HEK293 (cell line): ENCODE measurements at regions not wholly inside any gene's neighbourhood (a gene's known extent, or its start where the extent isn't known, plus 50 kb on each side); places are given as distances from the start of the nearest gene placed in this dataset.

Experiments used
- CTCF ChIA-PET: fragments of 350-600 bp; formaldehyde crosslinking; extraction: SDS; loops from one replicate; lab custom pipeline; 2021; ENCODE audit warnings: antibody characterized with exemption; lab: Yijun Ruan, JAX
- POLR2A ChIA-PET: fragments of 300-600 bp; formaldehyde crosslinking; extraction: SDS; loops from one replicate; lab custom pipeline; 2020; ENCODE audit warnings: antibody characterized with exemption, inconsistent platforms; lab: Yijun Ruan, JAX
- H3K27ac ChIP-seq: fragments of 200-500 bp; sonication (Bioruptor generic); 2 replicates; pipeline ENCODE4 v1.5.1; 2014; ENCODE audit warnings: low read depth, low read length, control low read depth, inconsistent platforms; ENCODE audit errors: extremely low read depth
- H3K36me3 ChIP-seq, 2 experiments: fragments of 200-500 bp in 1 of 2; sonication (Bioruptor generic) in 1 of 2; 1 replicate in 1 of 2; 2 replicates in 1 of 2; pipeline ENCODE4 v1.5.1; 2014 to 2017; ENCODE audit warnings: inconsistent platforms in 2 of 2, low read length in 2 of 2; ENCODE audit not compliant: control insufficient read depth in 2 of 2, insufficient read depth in 1 of 2
- H3K4me1 ChIP-seq: fragments of 200-500 bp; sonication (Bioruptor generic); 2 replicates; pipeline ENCODE4 v1.5.1; 2014; ENCODE audit warnings: mild to moderate bottlenecking, low read length, inconsistent platforms; ENCODE audit not compliant: control insufficient read depth, insufficient read depth
- H3K4me3 ChIP-seq: 2 replicates; pipeline ENCODE4 v1.5.1; 2011; ENCODE audit warnings: low read depth, mild to moderate bottlenecking, control low read depth, low read length, moderate library complexity
- H3K9me3 ChIP-seq: fragments of 200-500 bp; sonication (Bioruptor generic); 2 replicates; pipeline ENCODE4 v1.5.1; 2014; ENCODE audit warnings: low read depth, low read length, inconsistent platforms; ENCODE audit not compliant: control insufficient read depth, insufficient read depth
- HOXC10 ChIP-seq: sonication (generic); formaldehyde crosslinking; IDR thresholded peaks from 2 replicates; pipeline ENCODE4 v1.8.1; 2023; ENCODE audit warnings: mild to moderate bottlenecking, missing genetic modification reagents
- PRDM4 ChIP-seq: fragments of 450-650 bp; formaldehyde crosslinking; IDR thresholded peaks from 2 replicates; pipeline ENCODE4 v1.5.1; 2017; ENCODE audit warnings: missing biosample characterization, missing genetic modification characterization
- ZBTB48 ChIP-seq: fragments of 450-650 bp; formaldehyde crosslinking; IDR thresholded peaks from 2 replicates; pipeline ENCODE4 v1.5.1; 2016; ENCODE audit warnings: missing biosample characterization, missing genetic modification characterization
- ZFHX2 ChIP-seq: fragments of 450-650 bp; formaldehyde crosslinking; conservative IDR thresholded peaks from 2 replicates; pipeline ENCODE4 v1.5.1; 2016; ENCODE audit warnings: missing biosample characterization, missing genetic modification characterization
- ZNF112 ChIP-seq: fragments of 450-650 bp; formaldehyde crosslinking; IDR thresholded peaks from 2 replicates; pipeline ENCODE4 v1.5.0; 2017; ENCODE audit warnings: missing biosample characterization, missing genetic modification characterization
- ZNF157 ChIP-seq: fragments of 450-650 bp; formaldehyde crosslinking; IDR thresholded peaks from 2 replicates; pipeline ENCODE4 v1.5.1; 2016; ENCODE audit warnings: missing biosample characterization, missing genetic modification characterization
- ZNF169 ChIP-seq: fragments of 450-650 bp; formaldehyde crosslinking; IDR thresholded peaks from 2 replicates; pipeline ENCODE4 v1.5.1; 2016; ENCODE audit warnings: missing biosample characterization, missing genetic modification characterization
- ZNF18 ChIP-seq: fragments of 450-650 bp; formaldehyde crosslinking; IDR thresholded peaks from 2 replicates; pipeline ENCODE4 v1.5.1; 2016; ENCODE audit warnings: missing biosample characterization, missing genetic modification characterization
- ZNF221 ChIP-seq: fragments of 450-650 bp; formaldehyde crosslinking; IDR thresholded peaks from 2 replicates; pipeline ENCODE4 v1.5.1; 2017; ENCODE audit warnings: missing biosample characterization, missing genetic modification characterization, borderline replicate concordance
- ZNF555 ChIP-seq: fragments of 450-650 bp; formaldehyde crosslinking; conservative IDR thresholded peaks from 2 replicates; pipeline ENCODE4 v1.5.1; 2017; ENCODE audit warnings: missing biosample characterization, mild to moderate bottlenecking, missing genetic modification characterization, inconsistent platforms
- ZNF561 ChIP-seq: fragments of 450-650 bp; IDR thresholded peaks from 2 replicates; pipeline ENCODE4 v1.5.1; 2018; ENCODE audit warnings: missing biosample characterization, missing genetic modification characterization, borderline replicate concordance
- ZNF768 ChIP-seq: fragments of 450-650 bp; formaldehyde crosslinking; IDR thresholded peaks from 2 replicates; pipeline ENCODE4 v1.5.1; 2018; ENCODE audit warnings: missing biosample characterization, mild to moderate bottlenecking, missing genetic modification characterization
- TF ChIP-seq, protein P1 (sequence below): fragments of 450-650 bp; formaldehyde crosslinking; IDR thresholded peaks from 2 replicates; pipeline ENCODE4 v1.5.1; 2016; ENCODE audit warnings: missing biosample characterization, missing genetic modification characterization
- TF ChIP-seq, protein P2 (sequence below): fragments of 450-650 bp; formaldehyde crosslinking; IDR thresholded peaks from 2 replicates; pipeline ENCODE4 v1.5.1; 2016; ENCODE audit warnings: missing biosample characterization, missing genetic modification characterization
- TF ChIP-seq, protein P3 (sequence below): fragments of 450-650 bp; formaldehyde crosslinking; IDR thresholded peaks from 2 replicates; pipeline ENCODE4 v1.5.1; 2016; ENCODE audit warnings: missing biosample characterization, missing genetic modification characterization

DNA sequence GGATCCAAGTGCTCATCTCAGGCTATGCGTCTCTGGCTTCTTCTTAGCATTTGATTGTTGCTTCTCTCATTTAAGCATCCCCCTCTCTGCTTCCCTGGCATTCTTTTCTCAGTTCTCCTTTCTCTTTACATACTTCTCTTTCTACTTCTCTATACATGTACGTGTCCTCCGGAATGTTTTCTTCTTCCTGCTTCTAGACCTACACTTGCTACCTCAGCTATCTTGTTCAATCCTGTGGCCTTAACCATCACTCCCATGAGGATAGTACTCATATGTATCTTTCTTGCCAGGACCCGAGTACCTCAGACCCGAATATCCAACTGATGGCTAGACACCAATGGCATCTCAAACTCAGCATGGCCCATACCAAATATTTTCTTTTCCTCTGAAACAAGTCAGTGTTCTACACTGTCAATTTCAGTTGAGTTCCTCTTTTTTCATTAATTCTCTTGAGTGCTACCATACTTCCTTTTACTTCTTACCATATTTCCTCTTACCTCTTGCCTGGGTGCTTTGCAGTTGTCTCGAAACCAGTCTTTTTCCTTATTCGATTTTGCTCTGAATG, 115.1 kb upstream of the SLC38A2 start:
- Histone ChIP-seq H3K27ac (no peak overlapping the region), H3K9me3 (no peaks in the 10 kb centered on the region), H3K4me1 (peaks cover 2% of the 10 kb centered on the region), H3K36me3 (no peaks in the 10 kb centered on the region), H3K4me3 (no peak overlapping the region)
- ChIA-PET CTCF (no interaction called here), POLR2A (no interaction called here)
- TF ChIP-seq ZBTB48 (tag by site-specific recombination), result no peak

- H3K4me3 ChIP-seq, result no peak overlapping the region
- H3K27ac ChIP-seq, result no peak overlapping the region
- TF ChIP-seq ZFHX2 (0 out of 2 replicates have a peak, but pooled peaks have one; percentile 22), ZNF112 (tag by site-specific recombination) (no peak)
- H3K36me3 ChIP-seq, result no peaks in the 10 kb centered on the region
- ChIA-PET CTCF (no interaction called here), POLR2A (no interaction called here)
- no peaks in the 10 kb centered on the region; the same call in 1 of the 2 replicates for H3K4me1 ChIP-seq
- no peaks in the 10 kb centered on the region for H3K9me3 ChIP-seq
These were observed 114.0 kb upstream of the SLC38A2 start for GRCh38 chr12:46486588-46486987.

- TF ChIP-seq HOXC10 (CRISPR knock-in tag), result no peak
- no peak for TF ChIP-seq ZNF768 (tag by site-specific recombination)
- CTCF ChIA-PET, result no interaction called here
- Histone ChIP-seq H3K36me3 (no peaks in the 10 kb centered on the region), H3K4me3 (no peak overlapping the region), H3K9me3 (no peaks in the 10 kb centered on the region), H3K27ac (no peak overlapping the region), H3K4me1 (no peaks in the 10 kb centered on the region; the same call in 1 of the 2 replicates)
- POLR2A ChIA-PET, result no interaction called here
These were observed 113.3 kb upstream of the SLC38A2 start for GRCh38 chr12:46485853-46486252.

- ChIA-PET POLR2A (interaction anchor here (2.1 kb wide), 1 partner anchor 11 kb away, joined by 6 read pairs; no protein-coding TSS in a partner anchor), CTCF (interaction anchor here (0.7 to 1.2 kb wide), 3 partner anchors 10 to 644 kb away, joined by 3 to 4 read pairs (median 3); no protein-coding TSS in a partner anchor)
- H3K9me3 ChIP-seq, result no peaks in the 10 kb centered on the region
- H3K36me3 ChIP-seq, result no peaks in the 10 kb centered on the region
- H3K4me3 ChIP-seq, result no peak overlapping the region
- H3K4me1 ChIP-seq, result no peaks in the 10 kb centered on the region; the same call in 1 of the 2 replicates
- no peak overlapping the region for H3K27ac ChIP-seq
- TF ChIP-seq, protein P1, sequence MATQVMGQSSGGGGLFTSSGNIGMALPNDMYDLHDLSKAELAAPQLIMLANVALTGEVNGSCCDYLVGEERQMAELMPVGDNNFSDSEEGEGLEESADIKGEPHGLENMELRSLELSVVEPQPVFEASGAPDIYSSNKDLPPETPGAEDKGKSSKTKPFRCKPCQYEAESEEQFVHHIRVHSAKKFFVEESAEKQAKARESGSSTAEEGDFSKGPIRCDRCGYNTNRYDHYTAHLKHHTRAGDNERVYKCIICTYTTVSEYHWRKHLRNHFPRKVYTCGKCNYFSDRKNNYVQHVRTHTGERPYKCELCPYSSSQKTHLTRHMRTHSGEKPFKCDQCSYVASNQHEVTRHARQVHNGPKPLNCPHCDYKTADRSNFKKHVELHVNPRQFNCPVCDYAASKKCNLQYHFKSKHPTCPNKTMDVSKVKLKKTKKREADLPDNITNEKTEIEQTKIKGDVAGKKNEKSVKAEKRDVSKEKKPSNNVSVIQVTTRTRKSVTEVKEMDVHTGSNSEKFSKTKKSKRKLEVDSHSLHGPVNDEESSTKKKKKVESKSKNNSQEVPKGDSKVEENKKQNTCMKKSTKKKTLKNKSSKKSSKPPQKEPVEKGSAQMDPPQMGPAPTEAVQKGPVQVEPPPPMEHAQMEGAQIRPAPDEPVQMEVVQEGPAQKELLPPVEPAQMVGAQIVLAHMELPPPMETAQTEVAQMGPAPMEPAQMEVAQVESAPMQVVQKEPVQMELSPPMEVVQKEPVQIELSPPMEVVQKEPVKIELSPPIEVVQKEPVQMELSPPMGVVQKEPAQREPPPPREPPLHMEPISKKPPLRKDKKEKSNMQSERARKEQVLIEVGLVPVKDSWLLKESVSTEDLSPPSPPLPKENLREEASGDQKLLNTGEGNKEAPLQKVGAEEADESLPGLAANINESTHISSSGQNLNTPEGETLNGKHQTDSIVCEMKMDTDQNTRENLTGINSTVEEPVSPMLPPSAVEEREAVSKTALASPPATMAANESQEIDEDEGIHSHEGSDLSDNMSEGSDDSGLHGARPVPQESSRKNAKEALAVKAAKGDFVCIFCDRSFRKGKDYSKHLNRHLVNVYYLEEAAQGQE (tag by site-specific recombination), result no peak
- TF ChIP-seq ZNF555 (no peak), ZNF169 (tag by site-specific recombination) (no peak), ZNF561 (tag by site-specific recombination) (no peak), ZNF18 (tag by site-specific recombination) (no peak), ZNF221 (no peak), PRDM4 (no peak), ZNF157 (no peak)
- TF ChIP-seq, protein P2, sequence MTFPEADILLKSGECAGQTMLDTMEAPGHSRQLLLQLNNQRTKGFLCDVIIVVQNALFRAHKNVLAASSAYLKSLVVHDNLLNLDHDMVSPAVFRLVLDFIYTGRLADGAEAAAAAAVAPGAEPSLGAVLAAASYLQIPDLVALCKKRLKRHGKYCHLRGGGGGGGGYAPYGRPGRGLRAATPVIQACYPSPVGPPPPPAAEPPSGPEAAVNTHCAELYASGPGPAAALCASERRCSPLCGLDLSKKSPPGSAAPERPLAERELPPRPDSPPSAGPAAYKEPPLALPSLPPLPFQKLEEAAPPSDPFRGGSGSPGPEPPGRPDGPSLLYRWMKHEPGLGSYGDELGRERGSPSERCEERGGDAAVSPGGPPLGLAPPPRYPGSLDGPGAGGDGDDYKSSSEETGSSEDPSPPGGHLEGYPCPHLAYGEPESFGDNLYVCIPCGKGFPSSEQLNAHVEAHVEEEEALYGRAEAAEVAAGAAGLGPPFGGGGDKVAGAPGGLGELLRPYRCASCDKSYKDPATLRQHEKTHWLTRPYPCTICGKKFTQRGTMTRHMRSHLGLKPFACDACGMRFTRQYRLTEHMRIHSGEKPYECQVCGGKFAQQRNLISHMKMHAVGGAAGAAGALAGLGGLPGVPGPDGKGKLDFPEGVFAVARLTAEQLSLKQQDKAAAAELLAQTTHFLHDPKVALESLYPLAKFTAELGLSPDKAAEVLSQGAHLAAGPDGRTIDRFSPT (tag by site-specific recombination), result no peak
- TF ChIP-seq, protein P3, sequence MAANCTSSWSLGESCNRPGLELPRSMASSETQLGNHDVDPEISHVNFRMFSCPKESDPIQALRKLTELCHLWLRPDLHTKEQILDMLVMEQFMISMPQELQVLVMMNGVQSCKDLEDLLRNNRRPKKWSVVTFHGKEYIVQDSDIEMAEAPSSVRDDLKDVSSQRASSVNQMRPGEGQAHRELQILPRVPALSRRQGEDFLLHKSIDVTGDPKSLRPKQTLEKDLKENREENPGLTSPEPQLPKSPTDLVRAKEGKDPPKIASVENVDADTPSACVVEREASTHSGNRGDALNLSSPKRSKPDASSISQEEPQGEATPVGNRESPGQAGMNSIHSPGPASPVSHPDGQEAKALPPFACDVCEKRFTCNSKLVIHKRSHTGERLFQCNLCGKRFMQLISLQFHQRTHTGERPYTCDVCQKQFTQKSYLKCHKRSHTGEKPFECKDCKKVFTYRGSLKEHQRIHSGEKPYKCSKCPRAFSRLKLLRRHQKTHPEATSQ (tag by site-specific recombination), result no peak
These were observed 112.0 kb upstream of the SLC38A2 start for GRCh38 chr12:46484396-46485061.
